GM21367 (cell line): ENCODE measurements at regions not wholly inside any gene's neighbourhood (a gene's known extent, or its start where the extent isn't known, plus 50 kb on each side); places are given as distances from the start of the nearest gene placed in this dataset.

Experiments
- ATAC-seq: cut with Tn5 transposase; IDR thresholded peaks from one replicate; pipeline ENCODE4 v1.9.1; 2021; ENCODE audit not compliant: unreplicated experiment

- ATAC-seq, result no peak
Observed at GRCh38 chr22:47632701-47633100, 870.3 kb downstream of the TBC1D22A start.

- ATAC-seq, result no peak
Observed at GRCh38 chr22:47631571-47632102, 869.2 kb downstream of the TBC1D22A start.

GRCh38 chr22:47630741-47631534 is 868.5 kb downstream of the TBC1D22A start:
- no peak for ATAC-seq

- ATAC-seq, result no peak
Observed at GRCh38 chr22:47629791-47630655, 867.6 kb downstream of the TBC1D22A start.

- ATAC-seq, result no peak
Observed at GRCh38 chr22:47629273-47629711, 866.8 kb downstream of the TBC1D22A start.

GRCh38 chr22:47628477-47629272 is 866.2 kb downstream of the TBC1D22A start:
- no peak for ATAC-seq

- no peak for ATAC-seq
Observed at GRCh38 chr22:47627556-47628253, 865.3 kb downstream of the TBC1D22A start.

- ATAC-seq, result no peak
Observed at GRCh38 chr22:47626428-47627390, 864.3 kb downstream of the TBC1D22A start.

GRCh38 chr22:47625531-47626427 is 863.3 kb downstream of the TBC1D22A start:
- no peak for ATAC-seq

GRCh38 chr22:47625013-47625385 is 862.5 kb downstream of the TBC1D22A start:
- ATAC-seq, result no peak

- ATAC-seq, result no peak
Observed at GRCh38 chr22:47624252-47625012, 862.0 kb downstream of the TBC1D22A start.

GRCh38 chr22:47623763-47624148 is 861.3 kb downstream of the TBC1D22A start:
- ATAC-seq, result no peak

GRCh38 chr22:47623066-47623762 is 860.8 kb downstream of the TBC1D22A start:
- no peak for ATAC-seq

GRCh38 chr22:47622541-47622940 is 860.1 kb downstream of the TBC1D22A start:
- ATAC-seq, result no peak

GRCh38 chr22:47621253-47621652 is 858.8 kb downstream of the TBC1D22A start:
- no peak for ATAC-seq

- no peak for ATAC-seq
Observed at GRCh38 chr22:47620391-47620790, 857.9 kb downstream of the TBC1D22A start.

- ATAC-seq, result no peak
Observed at GRCh38 chr22:47619631-47620030, 857.2 kb downstream of the TBC1D22A start.
